Sciatic nerve (tissue), 2 donors: ENCODE measurements at regions not wholly inside any gene's neighbourhood (a gene's known extent, or its start where the extent isn't known, plus 50 kb on each side); places are given as distances from the start of the nearest gene placed in this dataset.

Experiments used
- ATAC-seq: fragments of 200-7000 bp; cut with Tn5 transposase; one replicate; pipeline ENCODE4 v1.9.1; 2020; ENCODE audit warnings: mild to moderate bottlenecking, moderate library complexity
- DNase-seq: peaks from one replicate; pipeline ENCODE4 v3.0.0-alpha.2; 2020; ENCODE audit warnings: low spot score
- intact Hi-C: fragments of 100-400 bp; cut with DNase I; formaldehyde crosslinking; loops from one replicate; pipeline ENCODE4 v1.14.2; 2022
- donor health status: DM: no; HTN: no; CAD: no.
- donor health status: DM: no; HTN: no; CAD: no.

- intact Hi-C loops: no loop called here
- ATAC-seq: no peak
- no peak for DNase-seq
Observed at GRCh38 chr22:47929646-47930185, 1167.3 kb downstream of the TBC1D22A start.

GRCh38 chr22:47929073-47929472, 1166.6 kb downstream of the TBC1D22A start:
- intact Hi-C loops: no loop called here
- DNase-seq: no peak
- ATAC-seq: no peak

GRCh38 chr22:47928631-47929030, 1166.2 kb downstream of the TBC1D22A start:
- ATAC-seq (no peak), DNase-seq (no peak)
- intact Hi-C loops: no loop called here

- ATAC-seq (no peak), DNase-seq (no peak)
- intact Hi-C loops: no loop called here
Observed at GRCh38 chr22:47927648-47928210, 1165.3 kb downstream of the TBC1D22A start.

DNA sequence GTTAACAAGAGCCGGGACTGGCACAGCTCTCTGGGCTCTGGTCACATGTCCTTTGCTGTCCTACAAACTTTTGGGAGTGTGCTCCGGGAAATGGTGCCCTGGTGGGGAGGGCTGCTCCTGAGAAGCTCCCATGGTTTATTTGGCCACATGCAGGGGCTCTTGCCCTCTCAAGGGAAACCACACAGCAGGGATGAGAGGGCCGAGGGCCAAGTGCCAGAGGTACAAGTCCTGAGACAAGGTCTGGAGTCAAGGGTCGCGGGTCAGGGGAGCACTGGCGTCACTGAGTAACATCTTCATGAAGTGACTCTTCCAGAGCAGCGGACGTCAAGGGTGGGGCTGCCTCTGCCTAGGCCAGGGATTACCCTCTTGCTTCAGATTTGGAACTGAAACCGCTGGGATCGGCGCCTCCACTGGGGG, 1160.6 kb downstream of the TBC1D22A start:
- intact Hi-C loops: no loop called here
- ATAC-seq (no peak), DNase-seq (no peak)

DNA sequence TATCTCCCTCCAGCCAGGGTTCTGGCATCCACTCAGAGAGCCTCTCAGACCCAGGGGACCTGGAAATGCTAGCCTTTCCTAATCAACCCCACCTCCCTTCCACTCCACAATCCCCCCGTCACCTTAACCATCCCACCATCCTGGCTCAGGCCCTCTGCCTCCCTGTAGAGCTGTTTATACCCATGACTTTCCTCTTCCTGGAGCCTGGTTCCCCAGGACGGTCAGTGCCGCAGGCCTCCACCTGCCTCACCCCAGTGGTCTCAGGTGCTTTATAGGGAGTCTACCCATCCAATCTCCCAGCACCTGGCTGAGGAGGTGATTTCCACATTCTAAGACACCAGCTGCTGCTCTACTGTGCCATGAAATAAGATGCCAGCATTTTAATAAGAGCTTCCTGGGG, 1159.5 kb downstream of the TBC1D22A start:
- DNase-seq (no peak), ATAC-seq (no peak)
- intact Hi-C loops: no loop called here

DNA sequence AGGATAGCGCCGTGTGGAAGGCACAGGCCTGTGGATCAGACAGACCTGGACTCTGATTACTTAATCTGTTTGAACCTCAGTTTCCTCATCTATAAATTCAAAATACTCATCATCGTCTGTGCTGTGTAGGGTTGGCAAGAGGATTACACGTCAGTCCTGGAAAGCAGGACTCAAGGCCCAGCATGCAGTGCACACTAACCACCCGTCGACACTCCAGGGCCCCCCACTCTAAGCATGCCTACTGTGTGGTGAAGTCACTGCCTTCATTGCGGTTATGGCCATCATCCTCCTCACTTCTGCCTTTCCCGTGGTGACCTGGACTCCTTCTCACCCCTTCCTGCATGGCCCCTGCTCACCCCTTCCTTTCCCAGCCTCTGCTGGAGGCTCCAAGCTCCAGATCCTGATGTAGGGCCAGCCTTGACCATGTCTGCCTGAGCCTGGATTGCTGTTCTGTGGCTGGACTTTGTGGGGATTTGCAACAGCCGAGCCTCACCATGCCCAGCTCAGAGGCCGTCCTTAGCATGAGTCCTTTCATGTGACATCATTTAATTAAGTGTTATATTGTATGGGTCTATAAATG, 1158.0 kb downstream of the TBC1D22A start:
- DNase-seq (no peak), ATAC-seq (no peak)
- intact Hi-C loops: no loop called here

GRCh38 chr22:47919893-47920292, 1157.4 kb downstream of the TBC1D22A start:
- DNase-seq (no peak), ATAC-seq (no peak)
- intact Hi-C loops: no loop called here

DNA sequence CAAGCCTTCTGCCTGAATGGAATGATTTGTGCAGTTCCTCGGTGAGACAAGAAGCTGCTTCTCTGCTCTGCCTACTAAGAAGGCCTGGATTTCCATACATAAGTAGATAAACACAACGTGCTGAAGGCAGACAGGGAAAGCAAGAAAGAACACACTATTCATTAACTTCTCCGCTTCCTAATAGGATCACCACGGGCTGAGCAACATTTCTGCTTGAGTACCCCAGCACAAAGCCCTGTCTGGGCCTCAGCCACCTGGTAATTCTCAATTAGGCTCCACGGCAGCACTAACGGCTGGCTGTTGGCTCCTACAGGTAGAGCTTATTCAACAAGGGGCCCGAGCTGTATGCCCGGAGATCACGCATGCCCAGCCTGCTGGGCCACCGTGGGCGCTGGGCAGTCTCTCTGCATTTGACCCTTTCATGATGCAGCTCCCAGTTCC, 1156.6 kb downstream of the TBC1D22A start:
- intact Hi-C loops: no loop called here
- ATAC-seq (no peak), DNase-seq (no peak)

DNA sequence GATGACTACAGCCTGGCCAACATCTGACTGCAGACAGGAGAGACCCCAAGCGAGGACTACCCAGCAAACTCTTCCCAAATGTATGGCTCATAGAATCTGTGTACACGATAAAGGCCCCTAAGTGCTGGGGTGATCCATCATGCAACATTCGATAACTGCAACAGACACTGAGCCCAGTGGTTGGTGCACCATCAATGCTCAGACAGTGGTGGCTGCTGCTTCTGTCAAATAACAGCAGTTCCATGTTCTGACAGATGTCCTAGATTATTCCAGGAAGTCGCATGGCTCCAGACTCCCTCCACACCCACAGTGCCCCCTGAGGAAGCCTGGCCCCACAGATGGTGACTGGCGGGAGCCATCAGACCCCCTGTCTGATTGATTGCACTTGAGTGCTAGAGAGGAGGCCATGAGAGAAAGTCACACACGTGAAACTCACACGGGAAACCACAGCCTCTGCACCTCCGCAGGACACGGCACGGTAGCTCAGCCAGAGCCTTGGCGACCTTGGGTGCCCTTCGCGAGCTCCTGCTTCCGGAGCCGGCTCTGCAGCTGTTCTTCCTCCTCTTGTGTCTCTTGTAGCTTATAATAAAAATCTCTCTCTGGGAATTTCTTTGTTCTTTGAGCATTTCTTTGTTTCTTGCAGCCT, 1155.9 kb downstream of the TBC1D22A start:
- ATAC-seq (no peak), DNase-seq (no peak)
- intact Hi-C loops: no loop called here

DNA sequence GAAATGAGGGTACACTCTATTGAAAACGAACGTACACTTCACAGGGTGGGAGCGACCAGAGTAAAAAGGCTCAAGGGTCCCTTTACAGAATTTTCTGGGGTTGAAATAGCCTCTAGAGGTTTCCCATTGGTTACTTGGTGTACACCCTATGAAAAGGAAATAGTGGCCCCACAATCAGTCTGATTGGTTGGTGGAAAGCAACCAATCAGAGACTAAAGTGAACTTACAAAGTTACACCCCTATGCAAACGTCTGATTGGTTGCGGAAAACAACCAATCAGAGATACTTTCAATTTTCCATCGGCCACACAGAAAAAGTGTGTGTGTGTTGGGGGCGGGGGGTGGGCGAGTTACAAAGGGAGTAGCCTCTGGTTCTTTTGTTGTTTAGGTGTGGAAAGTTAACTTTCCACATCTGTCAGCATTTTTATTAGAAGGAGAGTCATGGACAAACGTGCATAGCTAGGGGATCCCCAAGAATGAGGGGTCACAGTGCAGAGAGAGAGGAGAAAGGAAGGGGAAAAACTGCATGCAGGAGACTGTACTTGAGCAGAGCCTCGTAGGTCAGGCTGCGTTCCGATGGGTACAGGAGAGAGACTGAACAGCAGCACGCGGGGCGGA, 1152.1 kb downstream of the TBC1D22A start:
- DNase-seq (no peak), ATAC-seq (no peak)
- intact Hi-C loops: no loop called here

DNA sequence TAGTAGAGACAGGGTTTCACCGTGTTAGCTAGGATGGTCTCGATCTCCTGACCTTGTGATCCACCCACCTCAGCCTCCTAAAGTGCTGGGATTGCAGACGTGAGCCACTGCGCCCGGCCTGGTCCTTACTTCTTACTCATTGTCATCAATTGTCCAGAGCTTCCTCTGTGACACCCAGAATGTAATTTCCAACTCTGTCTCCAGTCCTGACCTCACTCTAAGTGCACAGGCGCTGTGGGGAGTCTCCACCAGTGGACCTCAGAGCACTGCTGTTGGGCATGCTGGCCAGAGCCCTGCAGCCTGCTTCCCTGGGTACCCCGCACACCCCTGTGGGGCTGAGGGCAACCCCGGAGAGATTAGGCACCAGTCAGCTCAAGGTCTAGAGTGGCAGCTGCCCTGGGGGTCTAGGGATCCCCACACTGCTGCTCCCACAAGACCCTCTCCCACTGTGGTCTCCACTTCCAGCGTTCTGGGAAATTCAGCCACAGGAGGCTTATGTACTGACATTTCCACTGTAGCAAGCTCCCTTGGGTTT, 1140.3 kb downstream of the TBC1D22A start:
- intact Hi-C loops: no loop called here
- no peak for DNase-seq
- no peak for ATAC-seq

DNA sequence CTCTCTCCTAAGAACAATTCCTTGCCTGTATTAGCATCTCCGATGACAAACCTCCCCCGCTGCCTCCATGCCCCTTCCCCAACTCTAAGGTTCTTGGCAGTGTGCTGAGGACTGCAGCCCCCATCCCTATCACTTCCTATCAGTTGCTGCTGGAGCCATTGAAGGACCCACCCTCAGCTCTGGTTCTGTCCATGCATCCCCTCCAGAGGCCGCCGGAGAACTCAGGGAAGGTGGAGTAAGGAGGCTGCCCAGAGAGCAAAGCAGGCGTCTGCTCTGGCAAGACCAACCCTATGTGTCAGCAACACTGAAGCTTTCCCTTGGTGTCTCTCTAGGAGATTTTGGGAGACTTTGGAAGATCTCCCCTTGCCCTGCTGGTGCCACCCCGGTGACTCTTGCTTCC, 1139.5 kb downstream of the TBC1D22A start:
- intact Hi-C loops: no loop called here
- DNase-seq (no peak), ATAC-seq (no peak)

GRCh38 chr22:47899894-47900293, 1137.4 kb downstream of the TBC1D22A start:
- no peak for DNase-seq
- intact Hi-C loops: no loop called here
- ATAC-seq: no peak

DNA sequence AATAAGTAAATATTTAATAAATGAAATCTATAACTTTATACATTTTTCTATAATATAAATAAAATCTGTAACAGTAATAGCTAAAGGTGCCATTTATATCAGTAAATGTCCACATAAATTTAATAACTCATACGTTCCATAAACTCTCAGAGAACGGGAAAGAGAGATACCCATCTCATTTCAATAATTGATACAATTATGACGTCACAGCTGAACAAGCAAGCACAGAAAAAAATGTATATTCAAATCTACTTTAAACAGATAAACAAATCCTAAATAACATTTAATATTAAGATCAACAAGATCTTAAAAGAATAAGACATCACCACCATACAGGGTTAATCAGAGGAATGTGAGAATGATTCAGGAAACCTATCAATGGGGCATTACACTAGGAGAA, 1136.5 kb downstream of the TBC1D22A start:
- intact Hi-C loops: no loop called here
- ATAC-seq (no peak), DNase-seq (no peak)

DNA sequence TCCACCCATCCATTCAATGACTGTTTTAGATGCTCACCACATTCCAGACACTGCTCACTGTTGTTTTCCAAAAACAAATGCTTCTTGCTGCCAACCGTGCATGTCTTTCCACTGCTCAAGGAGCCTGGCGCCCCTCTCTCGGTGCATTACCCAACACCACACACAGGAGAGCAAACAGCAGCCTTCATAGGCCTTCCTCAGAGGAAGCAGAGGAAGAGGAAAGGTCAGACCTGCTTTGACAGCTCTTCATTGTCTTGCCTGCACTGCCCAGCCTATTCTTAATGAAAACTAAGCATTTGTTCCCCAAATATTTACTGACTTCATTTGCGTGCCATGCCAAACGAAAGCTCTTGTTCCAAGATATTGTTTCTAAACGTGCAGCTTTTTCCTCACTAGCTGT, 1129.2 kb downstream of the TBC1D22A start:
- no peak for ATAC-seq
- no peak for DNase-seq
- intact Hi-C loops: no loop called here

- no peak for DNase-seq
- intact Hi-C loops: no loop called here
- ATAC-seq: no peak
Observed at GRCh38 chr22:47888817-47889216, 1126.4 kb downstream of the TBC1D22A start.

DNA sequence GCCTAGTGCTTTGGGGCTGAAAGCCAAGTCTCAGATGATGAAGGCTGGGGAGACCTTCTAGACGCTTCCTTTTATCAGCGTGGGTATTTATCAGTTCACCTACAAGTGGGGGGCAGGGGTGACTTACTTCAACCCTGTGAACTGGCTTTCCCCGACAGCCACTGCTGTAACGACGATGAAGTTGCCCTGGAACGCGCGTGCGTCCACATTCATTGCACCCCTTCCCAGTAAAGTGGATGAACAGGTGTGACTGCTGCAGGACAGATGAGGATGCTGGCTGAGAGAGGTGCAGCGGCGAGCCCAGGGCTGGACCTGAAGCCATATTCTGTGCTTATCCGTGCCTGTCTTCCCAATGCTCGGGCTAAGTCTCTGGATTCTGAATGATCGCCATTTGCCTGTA, 1122.3 kb downstream of the TBC1D22A start:
- DNase-seq (no peak), ATAC-seq (no peak)
- intact Hi-C loops: no loop called here

DNA sequence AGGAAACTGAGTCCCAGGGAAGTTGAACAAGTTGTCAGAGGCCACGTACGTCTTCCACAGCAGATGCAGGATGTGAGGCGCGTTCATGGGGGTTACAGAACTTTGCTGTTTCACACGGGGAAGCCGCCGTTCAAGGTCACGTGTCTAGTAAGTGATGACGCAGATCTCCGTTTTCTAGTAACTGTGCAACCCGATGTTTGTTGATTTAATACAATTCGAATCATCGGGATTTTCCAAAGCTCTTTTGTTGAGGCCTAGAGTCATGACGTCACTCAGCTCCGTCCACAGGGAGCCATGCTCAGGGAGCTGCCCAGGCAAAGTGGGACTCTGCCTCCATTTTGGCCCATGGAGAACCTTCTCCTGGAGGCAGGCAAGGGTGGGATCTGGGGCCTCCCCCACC, 1121.8 kb downstream of the TBC1D22A start:
- ATAC-seq (no peak), DNase-seq (no peak)
- intact Hi-C loops: no loop called here

- ATAC-seq (no peak), DNase-seq (no peak)
- intact Hi-C loops: no loop called here
Observed at GRCh38 chr22:47883757-47884156, 1121.3 kb downstream of the TBC1D22A start.
